ENCODE measurements at regions not wholly inside any gene's neighbourhood (a gene's known extent, or its start where the extent isn't known, plus 50 kb on each side); places are given as distances from the start of the nearest gene placed in this dataset.

DNA sequence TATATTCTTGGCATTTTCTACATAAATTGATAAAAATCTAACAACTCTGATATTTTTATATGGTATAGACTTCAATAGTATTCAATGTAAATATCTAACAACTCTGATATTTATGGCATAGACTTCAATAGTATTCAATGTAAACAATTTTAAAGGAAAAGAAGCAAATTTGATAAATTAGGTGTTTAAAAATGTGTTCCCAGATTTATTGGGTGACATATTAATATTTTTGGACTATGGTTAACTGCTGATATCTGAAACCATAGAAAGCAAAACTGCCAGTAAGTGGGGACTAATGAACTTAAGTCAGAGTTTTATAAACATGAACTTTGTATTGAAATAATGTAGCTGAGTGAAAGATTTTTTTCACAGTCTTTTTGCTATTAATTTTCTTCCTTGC, 1576.0 kb upstream of the DDX18 start:
- no peak overlapping the region for H3K4me3 ChIP-seq (ENCODE audit: control insufficient read depth in 2 of 3, extremely low read depth in 1 of 3, insufficient read depth in 2 of 3, low read depth in 1 of 3, low read length in 3 of 3)
- H3K9me1 ChIP-seq (ENCODE audit: control insufficient read depth, extremely low read depth, insufficient read depth, low read length), result no peaks in the 10 kb centered on the region
- FAIRE-seq (no peak), DNase-seq (ENCODE audit: low read depth, low spot score) (no peak)
- TF ChIP-seq EZH2 (IDR thresholded peaks at IDR 0.05; ENCODE audit: low read length), result no peak
- TF ChIP-seq, protein P1, sequence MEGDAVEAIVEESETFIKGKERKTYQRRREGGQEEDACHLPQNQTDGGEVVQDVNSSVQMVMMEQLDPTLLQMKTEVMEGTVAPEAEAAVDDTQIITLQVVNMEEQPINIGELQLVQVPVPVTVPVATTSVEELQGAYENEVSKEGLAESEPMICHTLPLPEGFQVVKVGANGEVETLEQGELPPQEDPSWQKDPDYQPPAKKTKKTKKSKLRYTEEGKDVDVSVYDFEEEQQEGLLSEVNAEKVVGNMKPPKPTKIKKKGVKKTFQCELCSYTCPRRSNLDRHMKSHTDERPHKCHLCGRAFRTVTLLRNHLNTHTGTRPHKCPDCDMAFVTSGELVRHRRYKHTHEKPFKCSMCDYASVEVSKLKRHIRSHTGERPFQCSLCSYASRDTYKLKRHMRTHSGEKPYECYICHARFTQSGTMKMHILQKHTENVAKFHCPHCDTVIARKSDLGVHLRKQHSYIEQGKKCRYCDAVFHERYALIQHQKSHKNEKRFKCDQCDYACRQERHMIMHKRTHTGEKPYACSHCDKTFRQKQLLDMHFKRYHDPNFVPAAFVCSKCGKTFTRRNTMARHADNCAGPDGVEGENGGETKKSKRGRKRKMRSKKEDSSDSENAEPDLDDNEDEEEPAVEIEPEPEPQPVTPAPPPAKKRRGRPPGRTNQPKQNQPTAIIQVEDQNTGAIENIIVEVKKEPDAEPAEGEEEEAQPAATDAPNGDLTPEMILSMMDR (optimal IDR thresholded peaks at IDR 0.05 in 1 of 3, IDR thresholded peaks at IDR 0.05 in 1 of 3, conservative IDR thresholded peaks at IDR 0.05 in 1 of 3; ENCODE audit: extremely low read depth in 1 of 3, insufficient read depth in 2 of 3, low read length in 3 of 3), result no peak
- no peaks in the 10 kb centered on the region for H4K20me1 ChIP-seq (ENCODE audit: control insufficient read depth, extremely low read depth, insufficient read depth, low read length)
- H3K27me3 ChIP-seq (ENCODE audit: control insufficient read depth, extremely low read depth, insufficient read depth, low read length), result no peaks in the 10 kb centered on the region
- H3K9me3 ChIP-seq (ENCODE audit: control insufficient read depth, low read depth, low read length), result no peaks in the 10 kb centered on the region
- H3K4me2 ChIP-seq (ENCODE audit: control insufficient read depth, extremely low read depth, insufficient read depth, low read depth, low read length), result no peak overlapping the region
- H3K36me3 ChIP-seq (ENCODE audit: control insufficient read depth in 2 of 2, extremely low read depth in 1 of 2, insufficient read depth in 2 of 2, low read length in 2 of 2), result no peaks in the 10 kb centered on the region
- no peaks in the 10 kb centered on the region for H3K79me2 ChIP-seq (ENCODE audit: control insufficient read depth, insufficient read depth, low read length)
- H3K9ac ChIP-seq (ENCODE audit: control insufficient read depth, extremely low read depth, insufficient read depth, low read length), result no peak overlapping the region
- H2AFZ ChIP-seq (ENCODE audit: control insufficient read depth, low read length), result no peak overlapping the region
- H3K27ac ChIP-seq (ENCODE audit: control insufficient read depth, insufficient read depth, low read length), result no peak overlapping the region
- H3K4me1 ChIP-seq (ENCODE audit: control insufficient read depth, extremely low read depth, insufficient read depth, low read length), result no peaks in the 10 kb centered on the region
- dilution Hi-C loops (cut with MboI; ENCODE audit: extremely low pct_ligation_motif_present, low sequenced_read_pairs), result no loop called here

DNA sequence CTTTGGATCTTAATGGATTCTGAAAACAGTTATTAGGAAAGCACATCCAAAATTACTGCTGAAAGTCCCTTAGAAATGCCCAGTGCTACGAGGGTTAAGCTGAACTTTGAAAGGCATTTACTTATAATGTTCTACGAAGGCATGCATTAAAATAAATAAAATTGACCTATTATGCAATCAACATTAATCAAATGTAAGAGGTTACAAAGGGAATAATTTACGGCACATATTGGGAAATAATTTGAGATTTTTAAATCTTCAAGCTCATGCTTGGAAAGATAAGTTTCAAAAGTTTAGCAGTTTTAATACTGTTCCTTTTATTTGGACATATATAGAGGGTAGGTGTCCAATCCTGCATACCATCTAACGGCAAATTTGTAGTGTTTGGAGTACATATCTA, 1564.1 kb upstream of the DDX18 start:
- no peaks in the 10 kb centered on the region for H3K9me1 ChIP-seq (ENCODE audit: control insufficient read depth, extremely low read depth, insufficient read depth, low read length)
- H4K20me1 ChIP-seq (ENCODE audit: control insufficient read depth, extremely low read depth, insufficient read depth, low read length), result no peaks in the 10 kb centered on the region
- H3K9ac ChIP-seq (ENCODE audit: control insufficient read depth, extremely low read depth, insufficient read depth, low read length), result no peak overlapping the region
- no peaks in the 10 kb centered on the region for H3K27me3 ChIP-seq (ENCODE audit: control insufficient read depth, extremely low read depth, insufficient read depth, low read length)
- DNase-seq (ENCODE audit: low read depth, low spot score) (no peak), FAIRE-seq (no peak)
- no peak overlapping the region for H3K4me3 ChIP-seq (ENCODE audit: control insufficient read depth in 2 of 3, extremely low read depth in 1 of 3, insufficient read depth in 2 of 3, low read depth in 1 of 3, low read length in 3 of 3)
- no peak overlapping the region for H3K4me2 ChIP-seq (ENCODE audit: control insufficient read depth, extremely low read depth, insufficient read depth, low read depth, low read length)
- no peak overlapping the region for H2AFZ ChIP-seq (ENCODE audit: control insufficient read depth, low read length)
- no peaks in the 10 kb centered on the region for H3K9me3 ChIP-seq (ENCODE audit: control insufficient read depth, low read depth, low read length)
- no peak overlapping the region for H3K27ac ChIP-seq (ENCODE audit: control insufficient read depth, insufficient read depth, low read length)
- no peaks in the 10 kb centered on the region for H3K79me2 ChIP-seq (ENCODE audit: control insufficient read depth, insufficient read depth, low read length)
- dilution Hi-C loops (cut with MboI; ENCODE audit: extremely low pct_ligation_motif_present, low sequenced_read_pairs), result no loop called here
- H3K4me1 ChIP-seq (ENCODE audit: control insufficient read depth, extremely low read depth, insufficient read depth, low read length), result no peaks in the 10 kb centered on the region
- no peak for TF ChIP-seq EZH2 (IDR thresholded peaks at IDR 0.05; ENCODE audit: low read length)
- TF ChIP-seq, protein P1 (optimal IDR thresholded peaks at IDR 0.05 in 1 of 3, IDR thresholded peaks at IDR 0.05 in 1 of 3, conservative IDR thresholded peaks at IDR 0.05 in 1 of 3; ENCODE audit: extremely low read depth in 1 of 3, insufficient read depth in 2 of 3, low read length in 3 of 3), result no peak
- H3K36me3 ChIP-seq (ENCODE audit: control insufficient read depth in 2 of 2, extremely low read depth in 1 of 2, insufficient read depth in 2 of 2, low read length in 2 of 2), result no peaks in the 10 kb centered on the region
